HS-27A (cell line): ENCODE measurements at regions not wholly inside any gene's neighbourhood (a gene's known extent, or its start where the extent isn't known, plus 50 kb on each side); places are given as distances from the start of the nearest gene placed in this dataset.
"Not testable (repeated sequence)": the region's sequence is repeated elsewhere in the genome, so short reads cannot be mapped to it uniquely, and the experiment has no call there.

ENCODE experiments used
- DNase-seq: peaks from one replicate; pipeline ENCODE4 v3.0.0-alpha.2; 2012; ENCODE audit warnings: low read depth, missing footprints

- DNase-seq: no peak
Measured at GRCh38 chr6:14530385-14530784, 412.8 kb downstream of the CD83 start.

- no peak for DNase-seq
Measured at GRCh38 chr6:14533446-14533845, 415.9 kb downstream of the CD83 start.

- DNase-seq: no peak
Measured at GRCh38 chr6:14537030-14537429, 419.5 kb downstream of the CD83 start.

GRCh38 chr6:14540276-14540675 lies 422.7 kb downstream of the CD83 start:
- no peak for DNase-seq

- no peak for DNase-seq
Measured at GRCh38 chr6:14540810-14541540, 423.4 kb downstream of the CD83 start.

GRCh38 chr6:14542670-14543366 lies 425.2 kb downstream of the CD83 start:
- no peak for DNase-seq

GRCh38 chr6:14543971-14544585 lies 426.5 kb downstream of the CD83 start:
- no peak for DNase-seq

- no peak for DNase-seq
Measured at GRCh38 chr6:14544666-14545065, 427.1 kb downstream of the CD83 start.

- DNase-seq: no peak
Measured at GRCh38 chr6:14545496-14545895, 427.9 kb downstream of the CD83 start.

- no peak for DNase-seq
Measured at GRCh38 chr6:14546036-14546435, 428.5 kb downstream of the CD83 start.

- DNase-seq: no peak
Measured at GRCh38 chr6:14547284-14547998, 429.9 kb downstream of the CD83 start.

GRCh38 chr6:14549304-14549770 lies 431.8 kb downstream of the CD83 start:
- DNase-seq: no peak

GRCh38 chr6:14549871-14550270 lies 432.3 kb downstream of the CD83 start:
- no peak for DNase-seq

- DNase-seq: no peak
Measured at GRCh38 chr6:14550410-14550809, 432.8 kb downstream of the CD83 start.

- DNase-seq: no peak
Measured at GRCh38 chr6:14550822-14551221, 433.2 kb downstream of the CD83 start.

- not testable (repeated sequence) for DNase-seq
Measured at GRCh38 chr6:14551601-14552000, 434.0 kb downstream of the CD83 start.

- DNase-seq: no peak
Measured at GRCh38 chr6:14552891-14553290, 435.3 kb downstream of the CD83 start.

GRCh38 chr6:14553515-14553914 lies 435.9 kb downstream of the CD83 start:
- no peak for DNase-seq

- no peak for DNase-seq
Measured at GRCh38 chr6:14555804-14556203, 438.2 kb downstream of the CD83 start.

- DNase-seq: no peak
Measured at GRCh38 chr6:14559746-14560536, 442.4 kb downstream of the CD83 start.

- DNase-seq: not testable (repeated sequence)
Measured at GRCh38 chr6:14561563-14561962, 444.0 kb downstream of the CD83 start.

GRCh38 chr6:14567842-14568241 lies 450.3 kb downstream of the CD83 start:
- DNase-seq: no peak
